CD4-positive, alpha-beta T cell treated with Interleukin-4 for 4 hours (primary cell): ENCODE measurements at regions not wholly inside any gene's neighbourhood (a gene's known extent, or its start where the extent isn't known, plus 50 kb on each side); places are given as distances from the start of the nearest gene placed in this dataset.

Experiments
- DNase-seq: peaks from one replicate; pipeline ENCODE4 v3.0.0-alpha.2; 2020

DNA sequence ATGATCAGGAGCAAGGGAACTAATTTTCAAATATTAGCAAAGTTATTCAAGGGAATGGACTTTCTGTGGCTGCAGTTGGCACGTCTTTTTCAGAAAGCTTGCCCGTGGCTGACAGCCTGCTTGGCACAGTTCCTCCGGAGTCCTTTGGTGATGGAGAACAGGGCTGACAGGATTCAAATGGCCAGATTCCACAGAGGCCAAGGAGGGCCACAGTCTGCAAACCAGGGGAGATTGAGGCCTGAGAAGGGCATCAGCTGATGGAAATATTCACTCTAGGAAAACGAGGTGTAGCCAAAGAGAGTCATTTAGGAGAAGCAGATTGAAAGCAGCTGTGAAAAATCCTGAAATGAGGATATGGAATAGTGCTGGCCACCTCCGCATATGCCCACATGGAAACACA lies 178.3 kb downstream of the EMP1 start:
- DNase-seq, result no peak

- DNase-seq, result no peak
Observed at GRCh38 chr12:13373803-13374202, 177.3 kb downstream of the EMP1 start.

- DNase-seq, result no peak
Observed at GRCh38 chr12:13373131-13373530, 176.6 kb downstream of the EMP1 start.

DNA sequence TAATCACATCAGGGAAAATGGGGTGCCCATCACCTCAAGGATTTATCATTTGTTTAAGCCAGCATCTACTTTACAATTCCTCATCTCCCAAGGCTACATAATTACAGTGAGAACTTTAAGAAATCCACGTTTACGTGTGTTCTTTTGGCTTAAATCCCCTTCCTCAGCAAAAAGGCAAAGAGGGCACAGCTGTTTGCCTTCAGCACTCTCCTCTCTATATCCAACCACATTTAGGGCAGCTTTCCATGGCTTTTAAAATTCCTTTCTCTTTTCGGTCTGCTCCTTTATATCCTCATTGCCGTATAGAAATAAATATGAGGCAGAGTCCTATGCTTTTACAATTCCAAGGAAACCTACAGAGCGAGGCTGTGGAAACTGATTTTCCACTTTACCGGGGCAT lies 175.9 kb downstream of the EMP1 start:
- DNase-seq, result no peak

- no peak for DNase-seq
Observed at GRCh38 chr12:13371797-13372196, 175.3 kb downstream of the EMP1 start.

GRCh38 chr12:13371367-13371766 lies 174.8 kb downstream of the EMP1 start:
- DNase-seq, result no peak

DNA sequence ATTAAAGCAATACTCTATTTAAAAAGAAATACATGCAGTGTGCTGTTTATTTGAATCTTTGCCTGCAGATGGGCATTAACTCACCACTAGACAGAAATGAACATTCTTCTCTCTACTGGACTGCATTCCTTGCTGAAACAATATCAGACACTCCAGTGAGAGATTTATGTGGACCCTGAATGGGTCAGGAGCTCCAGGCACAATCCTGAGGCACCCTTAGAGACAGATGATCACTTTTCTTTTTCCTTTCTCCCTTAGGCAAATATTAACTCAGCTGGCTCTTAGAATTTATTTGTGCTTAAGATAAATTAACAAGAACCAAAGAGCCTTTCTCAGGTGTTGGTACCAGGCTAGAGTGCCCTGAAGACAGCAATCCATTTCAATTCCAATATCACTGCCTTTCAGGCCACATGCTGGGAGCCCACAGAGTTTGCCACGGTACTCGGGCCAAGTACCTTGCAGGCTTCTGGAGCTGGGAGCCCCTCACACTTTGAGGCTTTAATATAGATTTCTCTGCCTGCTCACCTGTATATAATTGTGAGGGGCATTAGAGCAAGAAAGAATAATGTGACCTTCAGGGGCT lies 173.0 kb downstream of the EMP1 start:
- no peak for DNase-seq

- no peak for DNase-seq
Observed at GRCh38 chr12:13368971-13369370, 172.4 kb downstream of the EMP1 start.

DNA sequence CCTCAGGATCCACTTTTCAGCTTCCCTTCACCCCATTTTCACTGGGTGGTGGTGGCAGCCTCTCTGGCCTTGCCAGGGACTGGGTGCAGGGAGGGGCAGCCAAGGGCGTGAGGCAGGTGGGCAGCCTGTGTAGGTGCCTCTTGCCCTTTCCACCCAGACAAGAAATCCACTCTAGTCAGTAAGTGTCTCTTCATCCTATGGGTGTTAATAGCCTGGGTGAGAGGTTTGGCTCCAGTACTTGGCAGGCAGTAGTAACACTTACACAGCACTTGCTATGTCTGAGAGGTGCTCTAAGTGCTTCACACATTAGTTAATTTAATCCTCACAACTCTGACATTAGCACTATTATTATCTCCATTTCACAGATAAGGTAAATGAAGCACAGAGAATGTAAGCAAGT lies 171.9 kb downstream of the EMP1 start:
- no peak for DNase-seq

DNA sequence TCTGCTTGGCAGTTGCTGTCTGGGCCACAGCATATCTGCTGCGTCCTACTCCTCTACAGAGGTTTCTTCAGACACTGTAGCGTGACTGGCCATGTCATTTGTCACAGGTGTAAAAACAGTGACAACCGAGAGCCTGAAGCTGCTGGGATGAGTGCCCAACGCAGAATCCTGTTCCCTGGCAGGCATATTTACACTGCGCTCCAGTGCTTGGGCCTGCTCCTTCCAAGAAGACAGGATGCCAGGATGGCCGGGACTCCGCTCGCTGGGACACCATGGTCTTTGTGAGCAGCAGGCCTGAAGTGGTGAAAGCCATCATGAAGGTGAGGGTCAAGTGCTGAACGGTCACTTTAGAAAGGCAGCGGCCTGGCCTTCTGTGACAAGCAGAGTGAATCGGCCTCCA lies 171.4 kb downstream of the EMP1 start:
- no peak for DNase-seq

- DNase-seq, result no peak
Observed at GRCh38 chr12:13365748-13366366, 169.3 kb downstream of the EMP1 start.

DNA sequence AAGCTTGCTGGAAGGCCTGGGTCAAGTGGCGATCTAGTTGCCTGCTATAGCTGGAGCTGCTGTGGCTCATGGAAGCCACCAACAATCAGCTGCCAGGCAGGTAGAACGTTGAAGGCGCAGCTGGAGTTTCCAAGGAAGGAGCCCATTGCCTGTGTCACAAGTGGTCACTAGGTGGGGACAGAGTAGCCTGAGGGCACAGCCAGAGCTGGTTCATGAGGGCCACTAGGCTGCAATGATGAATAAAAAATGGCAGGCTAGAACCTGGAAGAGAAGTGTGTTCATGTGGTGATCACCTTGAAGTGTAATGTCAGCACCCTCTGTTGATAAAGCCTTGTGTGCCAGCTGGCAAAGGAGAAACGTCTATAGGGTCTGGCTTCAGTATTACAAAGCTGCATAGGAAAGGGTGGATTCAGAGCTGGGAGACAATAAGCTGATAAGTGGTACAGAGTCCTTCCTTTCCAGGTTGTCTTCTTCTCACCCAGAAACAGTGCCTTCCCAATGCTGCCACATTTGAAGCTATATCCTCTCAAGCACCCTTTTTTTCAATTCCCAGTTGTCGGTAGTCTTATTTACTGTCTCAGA lies 165.8 kb downstream of the EMP1 start:
- DNase-seq, result peak; percentile 33

- no peak for DNase-seq
Observed at GRCh38 chr12:13359636-13360035, 163.1 kb downstream of the EMP1 start.

- no peak for DNase-seq
Observed at GRCh38 chr12:13358391-13358905, 161.9 kb downstream of the EMP1 start.

DNA sequence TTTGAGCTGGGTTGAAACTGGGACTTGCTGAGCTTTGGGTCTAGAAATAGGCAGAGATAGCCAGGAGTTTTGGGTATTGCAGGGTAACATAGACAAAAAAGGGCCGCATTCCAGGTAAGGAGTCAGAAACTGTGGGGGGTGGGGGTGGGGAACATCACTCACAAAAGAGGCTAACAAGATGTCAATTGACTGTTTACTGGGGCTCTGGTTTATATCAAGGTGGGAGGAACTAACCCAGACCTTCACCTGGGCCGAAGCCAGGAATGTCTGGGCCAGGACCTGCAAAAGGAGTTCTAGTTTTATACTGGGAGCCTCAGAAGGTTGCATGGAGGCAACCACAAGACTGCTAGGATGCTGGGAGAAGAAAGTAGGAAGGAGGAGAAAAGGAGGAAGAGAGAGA lies 154.4 kb downstream of the EMP1 start:
- no peak for DNase-seq

DNA sequence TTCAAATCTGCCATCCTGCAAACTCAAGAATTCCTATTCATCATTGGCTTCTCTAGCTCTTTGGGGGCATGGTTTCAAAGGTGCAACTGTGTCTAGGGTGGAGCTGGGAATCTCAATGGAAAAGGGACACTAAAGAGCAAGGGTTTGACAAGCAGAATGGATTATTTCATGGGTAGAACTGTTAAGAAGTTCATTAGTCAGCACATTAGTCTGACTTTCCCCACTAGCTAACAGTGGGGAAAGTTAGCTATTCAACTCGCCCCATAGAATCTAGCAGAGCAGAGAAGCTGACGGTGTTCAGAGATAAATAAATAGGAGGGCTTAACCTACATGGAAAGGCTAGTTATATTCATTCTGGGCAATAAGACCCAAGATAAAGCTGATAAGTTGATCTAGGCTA lies 153.9 kb downstream of the EMP1 start:
- no peak for DNase-seq

DNA sequence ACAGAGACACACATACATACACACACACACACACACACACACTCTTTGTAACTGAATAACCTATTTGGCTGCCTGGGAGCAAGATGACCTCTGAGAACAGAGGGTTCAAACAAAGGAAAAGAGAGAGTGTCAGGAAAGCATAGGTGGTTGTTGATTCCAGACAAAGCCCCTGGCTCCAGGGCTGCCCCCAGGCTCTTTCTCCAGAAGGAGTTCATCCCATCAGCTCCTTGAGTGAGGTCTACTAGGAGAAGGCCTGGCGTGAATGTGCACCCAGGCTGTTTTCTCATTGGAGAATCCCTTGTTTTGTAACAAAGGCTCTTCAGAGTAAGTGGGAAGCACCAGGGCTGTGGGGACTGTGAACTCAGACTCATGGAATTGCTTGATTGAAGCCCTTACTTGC lies 151.9 kb downstream of the EMP1 start:
- DNase-seq, result no peak

DNA sequence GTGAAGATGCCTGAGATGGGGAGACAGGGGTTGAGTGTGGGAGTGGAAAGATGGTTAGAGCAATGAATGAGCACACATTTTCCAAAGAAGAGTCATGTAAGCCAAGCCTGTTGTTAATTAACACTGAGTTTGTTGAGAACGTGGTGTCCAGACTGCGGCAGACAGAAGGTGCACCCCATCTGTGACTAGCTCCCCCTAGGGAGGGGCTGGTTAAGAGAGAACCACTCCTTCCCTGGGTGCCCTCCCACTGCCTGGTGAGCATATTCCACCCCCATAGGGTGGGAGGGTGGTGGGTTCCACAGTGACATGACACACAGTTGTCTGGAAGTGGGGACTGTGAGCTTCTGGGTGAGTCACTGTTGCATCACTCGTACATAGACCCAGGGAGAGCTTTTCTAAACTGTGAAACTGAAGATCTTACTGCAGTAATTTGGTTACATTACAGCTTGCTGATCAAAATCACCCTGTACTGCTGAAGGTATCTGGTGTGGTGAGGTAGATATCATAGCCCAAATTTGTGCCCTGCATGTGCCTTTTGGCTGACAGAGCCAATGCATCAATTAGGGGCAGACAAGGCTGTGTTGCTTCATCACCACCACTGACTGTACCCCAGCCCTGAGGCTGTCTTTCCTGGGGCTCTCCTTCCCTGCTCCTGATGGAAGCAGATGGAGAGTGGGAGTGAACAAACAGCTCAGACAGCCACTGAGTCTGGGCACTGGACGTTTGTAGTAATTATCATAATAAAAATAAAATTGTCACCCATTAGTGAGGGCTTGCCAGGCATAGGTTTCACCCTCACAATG lies 150.9 kb downstream of the EMP1 start:
- DNase-seq, result no peak

- DNase-seq, result no peak
Observed at GRCh38 chr12:13345722-13346121, 149.2 kb downstream of the EMP1 start.

- DNase-seq, result no peak
Observed at GRCh38 chr12:13343375-13343774, 146.8 kb downstream of the EMP1 start.

- no peak for DNase-seq
Observed at GRCh38 chr12:13342971-13343370, 146.4 kb downstream of the EMP1 start.

DNA sequence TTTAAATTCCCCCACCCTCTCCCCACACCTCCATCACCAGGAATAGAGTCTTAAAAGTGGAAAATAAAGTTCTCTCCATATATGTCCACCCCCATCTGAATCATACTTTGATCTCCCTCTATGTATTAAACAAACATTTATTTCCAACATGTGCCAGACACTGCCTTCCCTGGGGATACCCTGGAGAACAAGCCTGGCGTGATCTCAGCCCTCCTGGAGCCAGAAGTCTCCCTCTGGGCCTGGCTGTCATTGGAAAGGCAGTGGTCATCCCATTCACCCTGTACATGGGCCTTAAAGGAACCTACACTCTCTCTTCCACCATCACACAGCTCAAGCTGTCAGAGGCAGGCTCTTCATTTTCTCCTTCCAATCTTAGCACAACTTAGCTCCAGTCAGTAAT lies 143.6 kb downstream of the EMP1 start:
- DNase-seq, result no peak

DNA sequence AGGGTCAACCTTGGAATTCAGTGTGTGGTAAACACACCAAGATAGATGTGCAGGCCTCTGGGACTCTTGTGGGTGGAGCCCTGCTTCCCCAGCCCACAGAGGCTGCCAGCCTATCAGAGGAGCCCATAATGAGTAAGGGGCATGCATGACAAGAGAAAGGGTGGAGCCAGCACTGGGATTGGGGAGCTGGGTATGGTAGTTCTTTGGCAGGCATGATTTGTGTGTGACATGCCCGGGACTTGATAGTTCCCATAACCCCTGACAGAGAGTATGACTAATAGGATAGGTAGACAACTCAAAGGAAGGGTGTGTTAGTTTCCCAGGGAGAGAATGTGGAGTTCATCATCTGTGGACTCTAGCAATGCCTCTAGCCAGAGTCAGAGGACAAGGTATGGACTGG lies 143.0 kb downstream of the EMP1 start:
- DNase-seq, result no peak

DNA sequence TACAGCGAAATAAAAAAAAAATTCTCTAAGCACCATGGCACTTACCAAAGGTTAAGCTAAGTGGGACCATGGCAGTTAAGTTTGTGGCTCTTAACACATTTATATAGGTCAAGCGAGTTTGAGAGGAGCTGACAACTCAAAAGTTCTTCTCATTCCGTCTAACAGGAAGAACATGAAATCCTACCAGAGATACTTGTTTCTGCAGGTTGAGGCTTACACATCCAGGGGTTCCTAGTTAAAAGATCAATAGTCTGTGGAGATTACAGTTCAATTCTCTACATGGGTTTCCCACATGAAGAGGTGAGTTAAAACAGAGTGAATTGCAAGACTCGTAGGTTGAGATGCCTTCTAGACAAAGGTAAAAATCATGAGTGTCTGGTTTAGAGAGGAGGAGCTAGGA lies 142.6 kb downstream of the EMP1 start:
- DNase-seq, result no peak
